T-cell (primary cell): ENCODE measurements at regions not wholly inside any gene's neighbourhood (a gene's known extent, or its start where the extent isn't known, plus 50 kb on each side); places are given as distances from the start of the nearest gene placed in this dataset.

Experiments
- ATAC-seq, 4 experiments: fragments of 200-7000 bp in 3 of 4; fragments of 150-1000 bp in 1 of 4; cut with Tn5 transposase; replicated peaks in 1 of 4; 1 replicate in 3 of 4; 2 replicates in 1 of 4; pipeline ENCODE4 v1.10.0; 2021; ENCODE audit warnings: moderate library complexity in 3 of 4, mild to moderate bottlenecking in 2 of 4, moderate number of reproducible peaks in 1 of 4
- CTCF ChIA-PET, 2 donors: fragments of 300-600 bp; sonication (Branson Sonifier 250); formaldehyde crosslinking; loops; one replicate each; lab custom pipeline; 2022; ENCODE audit warnings: antibody characterized with exemption in 2 of 2; lab: Charles Lee
- POLR2A ChIA-PET, 2 donors: fragments of 300-600 bp; sonication (Branson Sonifier 250); formaldehyde crosslinking; loops; one replicate each; lab custom pipeline; 2022; ENCODE audit warnings: antibody characterized with exemption in 2 of 2; lab: Charles Lee
- DNase-seq, 35 experiments: peaks; one replicate each; pipeline versions ENCODE4 v3.0.0 to v3.0.0-alpha.2; 2013 to 2023
- H3K27ac ChIP-seq: one replicate; pipeline ENCODE4 v1.5.1; 2013; ENCODE audit warnings: low read length
- H3K27me3 ChIP-seq, 2 experiments: replicated peaks in 1 of 2; 1 replicate in 1 of 2; 2 replicates in 1 of 2; pipeline versions ENCODE4 v1.6.1 to v1.7.0; 2013; ENCODE audit warnings: low read length in 1 of 2, mixed read lengths in 1 of 2; ENCODE audit not compliant: control insufficient read depth in 2 of 2, insufficient read depth in 2 of 2; ENCODE audit errors: extremely low read depth in 1 of 2
- H3K36me3 ChIP-seq, 2 donors: 1 replicate in 1 of 2; 2 replicates in 1 of 2; pipeline versions ENCODE4 v1.6.1 to v1.7.0; 2013; ENCODE audit warnings: low read length in 1 of 2; ENCODE audit not compliant: control insufficient read depth in 2 of 2, insufficient read depth in 1 of 2; ENCODE audit errors: extremely low read depth in 1 of 2
- H3K4me1 ChIP-seq, 2 experiments: 1 replicate in 1 of 2; 2 replicates in 1 of 2; pipeline versions ENCODE4 v1.6.1 to v1.7.0; 2013; ENCODE audit warnings: low read length in 2 of 2, mixed read lengths in 1 of 2; ENCODE audit not compliant: insufficient read depth in 2 of 2, control insufficient read depth in 1 of 2; ENCODE audit errors: extremely low read depth in 1 of 2
- H3K4me3 ChIP-seq, 2 donors: 1 replicate in 1 of 2; 2 replicates in 1 of 2; pipeline versions ENCODE4 v1.5.1 to v1.7.0; 2013; ENCODE audit warnings: mild to moderate bottlenecking in 2 of 2, low read length in 1 of 2, moderate library complexity in 1 of 2; ENCODE audit not compliant: control insufficient read depth in 1 of 2; ENCODE audit errors: extremely low read depth in 1 of 2
- H3K9me3 ChIP-seq: 2 replicates; pipeline ENCODE4 v1.7.0; 2013
- H3K27ac Mint-ChIP-seq, 2 donors: one replicate each; pipeline ENCODE4 v1.8.0; 2020 to 2021; ENCODE audit warnings: mild to moderate bottlenecking in 2 of 2, mixed read lengths in 2 of 2
- H3K27me3 Mint-ChIP-seq, 2 donors: one replicate each; pipeline ENCODE4 v1.8.0; 2021 to 2022; ENCODE audit warnings: mixed read lengths in 2 of 2
- H3K36me3 Mint-ChIP-seq: one replicate; pipeline ENCODE4 v1.8.0; 2021; ENCODE audit warnings: mixed read lengths
- H3K4me1 Mint-ChIP-seq, 3 donors: one replicate each; pipeline ENCODE4 v1.8.0; 2020 to 2022; ENCODE audit warnings: mixed read lengths in 3 of 3, mild to moderate bottlenecking in 1 of 3
- H3K4me3 Mint-ChIP-seq, 3 donors: one replicate each; pipeline ENCODE4 v1.8.0; 2020 to 2022; ENCODE audit warnings: mild to moderate bottlenecking in 3 of 3, mixed read lengths in 3 of 3, moderate library complexity in 3 of 3
- H3K9me3 Mint-ChIP-seq, 3 donors: one replicate each; pipeline ENCODE4 v1.8.0; 2020 to 2022; ENCODE audit warnings: mixed read lengths in 3 of 3
- WGBS: methylation state at CpG from one replicate; pipeline ENCODE4 v1.1.5; 2013; ENCODE audit warnings: missing lambda C conversion rate; ENCODE audit not compliant: insufficient coverage; 5-methylcytosine and 5-hydroxymethylcytosine counted together

GRCh38 chr10:6364893-6365292, 162.2 kb downstream of the PFKFB3 start:
- CTCF ChIA-PET: interaction anchor here (0.6 to 0.9 kb wide), 2 partner anchors 17 to 49 kb away, joined by 3 to 4 read pairs; no protein-coding TSS in a partner anchor
- H3K4me1 ChIP-seq: no peaks in the 10 kb centered on the region
- Mint-ChIP-seq H3K4me1 (no peaks in the 10 kb centered on the region), H3K4me3 (no peak overlapping the region), H3K36me3 (peaks cover 10% of the 10 kb centered on the region), H3K9me3 (peaks cover 6 to 9% (median 6%) of the 10 kb centered on the region in 3 donors), H3K27ac (no peak overlapping the region), H3K27me3 (peaks cover 0 to 2% of the 10 kb centered on the region in 2 donors)
- H3K4me3 ChIP-seq: no peak overlapping the region
- H3K27me3 ChIP-seq: no peaks in the 10 kb centered on the region
- no peaks in the 10 kb centered on the region for H3K9me3 ChIP-seq
- H3K27ac ChIP-seq: no peak overlapping the region
- no peak for ATAC-seq
- POLR2A ChIA-PET: interaction anchor here in 1 of 2 donors (0.6 kb wide), 1 partner anchor 62 kb away, joined by 3 read pairs; no protein-coding TSS in a partner anchor
- WGBS: 87% methylated on average over 3 of the region's 3 CpGs
- no peak for DNase-seq
- no peaks in the 10 kb centered on the region for H3K36me3 ChIP-seq

- POLR2A ChIA-PET: no interaction called here
- peaks cover 4 to 7% (median 5%) of the 10 kb centered on the region in 3 donors for H3K9me3 Mint-ChIP-seq
- DNase-seq: no peak
- peaks cover 8% of the 10 kb centered on the region for H3K36me3 Mint-ChIP-seq
- no peak for ATAC-seq
- H3K4me3 ChIP-seq: no peak overlapping the region
- H3K4me1 Mint-ChIP-seq: no peaks in the 10 kb centered on the region
- 100% methylated on average over 3 of the region's 4 CpGs for WGBS
- no peak overlapping the region for H3K4me3 Mint-ChIP-seq
- peaks cover 0 to 2% of the 10 kb centered on the region in 2 donors for H3K27me3 Mint-ChIP-seq
- H3K27ac ChIP-seq: no peak overlapping the region
- CTCF ChIA-PET: interaction anchor here (0.6 to 0.9 kb wide), 2 partner anchors 17 to 1232 kb away, joined by 3 read pairs; no protein-coding TSS in a partner anchor
- no peaks in the 10 kb centered on the region for H3K27me3 ChIP-seq
- no peaks in the 10 kb centered on the region for H3K9me3 ChIP-seq
- no peaks in the 10 kb centered on the region for H3K4me1 ChIP-seq
- no peaks in the 10 kb centered on the region for H3K36me3 ChIP-seq
- no peak overlapping the region for H3K27ac Mint-ChIP-seq
These were observed 162.7 kb downstream of the PFKFB3 start for GRCh38 chr10:6365384-6365783.
